Stomach (tissue), 4 donors: ENCODE measurements at regions not wholly inside any gene's neighbourhood (a gene's known extent, or its start where the extent isn't known, plus 50 kb on each side); places are given as distances from the start of the nearest gene placed in this dataset.

Experiments used
- EP300 ChIP-seq: sonication (generic); formaldehyde crosslinking; IDR thresholded peaks from one replicate; pipeline ENCODE4 v1.6.1; 2017; ENCODE audit warnings: antibody characterized with exemption
- POLR2A ChIP-seq, 4 donors: fragments of 450-650 bp; IDR thresholded peaks; one replicate each; pipeline ENCODE4 v1.6.1; 2016; ENCODE audit warnings: antibody characterized with exemption in 4 of 4, control low read depth in 2 of 4, mild to moderate bottlenecking in 1 of 4, moderate library complexity in 1 of 4
- POLR2AphosphoS5 ChIP-seq, 3 donors: sonication (generic); formaldehyde crosslinking; IDR thresholded peaks; one replicate each; pipeline ENCODE4 v1.6.1; 2016; ENCODE audit warnings: antibody characterized with exemption in 3 of 3
- TF ChIP-seq, protein P1 (sequence below), 7 experiments: fragments of 450-650 bp in 4 of 7; fragments of 200-600 bp in 3 of 7; sonication (generic) in 3 of 7; IDR thresholded peaks; one replicate each; pipeline ENCODE4 v1.5.1; 2016 to 2019; ENCODE audit warnings: antibody characterized with exemption in 7 of 7, control low read depth in 2 of 7, mild to moderate bottlenecking in 1 of 7

DNA sequence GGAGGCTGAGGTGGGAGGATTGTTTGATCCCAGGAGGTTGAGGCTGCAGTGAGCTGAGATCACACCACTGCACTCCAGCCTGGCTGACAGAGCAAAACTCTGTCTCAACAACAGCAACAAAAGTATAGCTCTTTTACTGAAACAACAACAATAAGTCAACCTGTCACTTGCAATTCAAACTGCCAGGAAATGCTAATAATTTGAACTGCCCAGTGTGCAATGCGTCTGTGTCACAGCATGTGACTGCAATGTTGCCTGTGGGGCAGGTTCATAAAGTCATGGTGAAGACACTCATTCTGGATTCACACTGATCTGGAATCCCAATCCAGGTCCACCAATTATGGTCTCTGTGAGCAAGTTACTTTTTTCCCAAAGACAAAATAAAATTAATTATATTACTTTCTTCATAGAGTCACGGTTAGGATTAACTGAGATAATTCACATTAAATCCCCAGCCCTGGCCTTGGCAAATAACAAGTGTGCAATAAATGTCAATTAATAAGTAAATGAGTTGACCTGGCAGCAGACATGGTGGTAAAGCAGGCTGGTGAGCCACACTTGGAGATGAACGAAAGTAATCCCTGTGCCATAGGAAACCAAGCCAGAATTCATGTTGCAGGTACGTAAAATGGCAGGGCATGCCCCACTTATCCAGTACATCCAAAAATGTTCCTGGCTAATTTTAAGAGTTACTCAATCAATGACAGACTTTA is 89.1 kb upstream of the CPSF6 start:
- TF ChIP-seq EP300: no peak
- TF ChIP-seq, protein P1, sequence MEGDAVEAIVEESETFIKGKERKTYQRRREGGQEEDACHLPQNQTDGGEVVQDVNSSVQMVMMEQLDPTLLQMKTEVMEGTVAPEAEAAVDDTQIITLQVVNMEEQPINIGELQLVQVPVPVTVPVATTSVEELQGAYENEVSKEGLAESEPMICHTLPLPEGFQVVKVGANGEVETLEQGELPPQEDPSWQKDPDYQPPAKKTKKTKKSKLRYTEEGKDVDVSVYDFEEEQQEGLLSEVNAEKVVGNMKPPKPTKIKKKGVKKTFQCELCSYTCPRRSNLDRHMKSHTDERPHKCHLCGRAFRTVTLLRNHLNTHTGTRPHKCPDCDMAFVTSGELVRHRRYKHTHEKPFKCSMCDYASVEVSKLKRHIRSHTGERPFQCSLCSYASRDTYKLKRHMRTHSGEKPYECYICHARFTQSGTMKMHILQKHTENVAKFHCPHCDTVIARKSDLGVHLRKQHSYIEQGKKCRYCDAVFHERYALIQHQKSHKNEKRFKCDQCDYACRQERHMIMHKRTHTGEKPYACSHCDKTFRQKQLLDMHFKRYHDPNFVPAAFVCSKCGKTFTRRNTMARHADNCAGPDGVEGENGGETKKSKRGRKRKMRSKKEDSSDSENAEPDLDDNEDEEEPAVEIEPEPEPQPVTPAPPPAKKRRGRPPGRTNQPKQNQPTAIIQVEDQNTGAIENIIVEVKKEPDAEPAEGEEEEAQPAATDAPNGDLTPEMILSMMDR (IDR thresholded peaks at IDR 0.05): no peak
- TF ChIP-seq POLR2AphosphoS5 (IDR thresholded peaks at IDR 0.05): no peak
- TF ChIP-seq POLR2A (IDR thresholded peaks at IDR 0.05): no peak
